Effector CD4-positive, alpha-beta T cell (primary cell): ENCODE measurements at regions not wholly inside any gene's neighbourhood (a gene's known extent, or its start where the extent isn't known, plus 50 kb on each side); places are given as distances from the start of the nearest gene placed in this dataset.

Source experiments
- DNase-seq: peaks from one replicate; pipeline ENCODE4 v3.0.0-alpha.2; 2020

DNA sequence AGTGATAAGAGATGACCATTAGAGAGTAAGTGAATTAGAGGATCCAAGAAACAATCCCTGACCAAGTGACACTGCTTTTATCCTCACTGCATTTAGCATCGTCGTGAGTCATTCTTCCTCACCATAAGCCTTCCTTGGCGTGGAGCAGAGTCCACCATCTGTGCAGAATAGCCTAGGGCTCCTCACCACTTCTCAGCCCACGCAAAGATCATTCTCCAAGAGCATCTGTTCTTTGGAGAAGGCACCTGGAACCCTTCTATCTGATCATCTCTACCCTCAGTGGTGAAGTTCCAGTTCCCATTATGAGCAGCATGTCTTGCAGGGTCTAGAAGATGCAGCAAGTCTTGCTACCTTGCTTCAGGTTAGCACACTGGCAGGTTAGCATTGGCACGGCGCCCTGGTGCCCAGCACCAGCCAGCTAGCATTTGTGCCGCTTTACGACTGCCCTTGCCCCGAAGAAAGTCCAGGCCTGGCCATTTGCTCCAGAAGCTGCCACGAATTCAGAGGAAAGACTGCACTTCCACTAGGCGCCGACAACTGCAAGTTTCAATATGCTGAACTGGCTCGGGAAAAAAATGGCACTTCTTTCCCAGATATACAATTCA lies 225.8 kb downstream of the TTC32 start:
- no peak for DNase-seq

DNA sequence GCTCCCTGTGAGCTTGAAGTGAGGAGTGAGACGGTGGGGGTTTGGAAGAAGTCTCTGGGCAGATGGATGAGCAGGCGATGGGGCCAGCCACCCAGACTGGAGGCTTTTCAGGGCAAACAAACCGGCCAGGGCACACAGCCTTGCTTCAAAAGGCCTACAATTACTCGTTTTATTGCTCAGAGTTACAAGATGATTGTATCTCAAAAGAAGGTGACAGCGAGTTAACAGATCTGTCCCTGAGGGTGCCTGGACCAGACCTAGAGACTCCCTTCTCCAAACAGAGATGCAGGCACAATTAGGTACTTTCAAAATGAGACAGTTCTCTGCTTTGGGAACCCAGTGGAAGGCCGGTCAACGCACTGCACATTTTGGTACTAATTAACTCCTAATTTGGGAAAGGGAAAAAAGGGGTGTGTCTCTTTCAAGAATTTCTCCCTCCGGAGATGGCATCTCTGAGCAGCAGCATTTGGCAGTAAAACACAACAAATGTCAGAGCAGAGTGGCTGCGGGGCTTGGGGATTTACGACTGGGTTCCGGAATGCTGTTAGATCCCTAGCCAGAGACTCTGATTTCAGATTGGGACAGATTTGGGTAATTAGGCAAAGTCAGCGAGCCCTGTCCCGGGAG lies 226.7 kb downstream of the TTC32 start:
- no peak for DNase-seq

DNA sequence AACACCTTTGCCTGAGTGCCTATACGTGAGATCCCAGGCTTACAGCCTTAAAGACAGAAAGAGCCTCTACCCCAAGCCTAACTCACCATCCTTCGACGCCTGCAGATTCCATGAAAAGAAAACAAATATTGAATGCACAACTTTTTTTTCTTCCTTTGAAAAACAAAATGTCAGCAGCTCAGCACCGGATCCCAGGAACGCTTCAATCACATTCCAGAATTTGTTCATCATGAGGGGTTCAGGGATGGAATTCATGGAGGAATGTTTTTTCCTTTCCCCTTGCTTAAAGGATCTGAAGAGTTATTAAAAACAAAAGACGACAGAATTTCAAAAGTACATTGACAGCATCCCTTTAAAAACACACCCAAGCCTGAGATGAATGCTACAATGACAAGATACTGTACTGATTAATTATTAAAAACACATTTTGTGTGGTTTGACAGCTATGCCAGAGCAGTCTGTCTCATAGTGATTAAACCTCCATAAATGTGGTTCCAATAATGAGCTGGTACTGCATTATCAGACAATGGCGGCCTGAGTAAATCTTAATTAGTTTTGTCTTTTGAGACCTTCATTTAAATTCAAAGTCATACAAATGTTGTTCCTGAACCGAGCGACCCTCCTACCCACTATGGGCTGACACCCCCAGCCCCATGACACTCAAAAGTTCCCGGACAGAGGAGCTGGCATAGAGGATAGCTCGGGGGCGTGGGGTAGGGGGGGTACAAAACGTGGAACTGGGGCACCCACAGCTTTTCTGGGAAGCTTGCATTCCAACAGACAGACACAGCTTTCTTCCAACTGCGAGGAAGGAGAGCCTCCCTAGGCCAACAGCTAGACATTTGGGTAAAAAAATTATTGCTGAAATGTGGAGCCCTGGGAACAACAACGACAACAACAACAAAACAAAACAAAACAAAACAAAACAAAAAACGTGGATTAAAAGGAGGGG lies 227.5 kb downstream of the TTC32 start:
- DNase-seq = no peak

DNA sequence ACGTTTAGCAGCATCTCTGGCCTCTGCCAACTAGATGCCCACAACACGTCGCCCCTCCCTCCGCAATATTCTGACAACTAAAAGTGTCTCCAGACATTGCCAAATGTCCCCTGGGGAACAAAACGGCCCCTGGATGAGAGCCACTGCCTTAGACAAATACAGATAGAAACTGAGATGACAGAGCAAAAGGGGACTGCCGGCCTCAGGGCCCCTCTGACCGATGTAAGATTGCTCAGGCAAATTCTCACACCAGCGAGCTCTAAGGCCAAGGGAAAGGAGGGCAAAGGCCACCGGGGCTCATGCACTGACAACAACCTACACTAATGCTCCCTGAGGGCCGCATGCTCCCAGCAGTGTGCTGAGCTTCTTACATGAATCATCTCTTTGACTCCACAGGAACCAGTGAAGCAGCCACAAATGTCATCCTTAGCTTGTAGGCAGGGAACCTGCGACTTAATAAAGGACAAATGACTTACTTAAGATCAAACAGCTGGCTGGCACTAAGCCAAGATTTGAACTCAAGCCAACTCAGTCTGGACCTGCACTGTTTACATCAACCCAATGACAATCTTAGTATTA lies 228.5 kb downstream of the TTC32 start:
- no peak for DNase-seq

DNA sequence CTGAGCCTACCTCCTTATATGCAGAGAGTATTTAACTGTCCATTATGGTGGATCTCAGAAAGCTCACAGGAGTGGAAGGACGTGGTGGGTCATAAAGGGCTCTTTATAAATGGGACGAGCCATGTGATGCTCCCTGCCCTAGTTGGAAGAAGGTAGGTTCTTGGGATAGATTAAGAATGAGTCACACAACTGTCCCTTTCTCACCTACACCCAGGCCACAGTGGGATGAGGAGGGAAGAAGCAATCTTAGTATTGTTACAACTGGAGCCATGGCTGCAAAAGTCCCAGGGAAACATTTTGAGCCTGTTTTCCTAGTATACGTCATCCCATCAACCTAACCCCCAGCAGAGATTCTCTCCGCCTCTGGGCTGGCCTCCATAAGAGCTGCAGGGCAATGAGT lies 229.9 kb downstream of the TTC32 start:
- DNase-seq = no peak

DNA sequence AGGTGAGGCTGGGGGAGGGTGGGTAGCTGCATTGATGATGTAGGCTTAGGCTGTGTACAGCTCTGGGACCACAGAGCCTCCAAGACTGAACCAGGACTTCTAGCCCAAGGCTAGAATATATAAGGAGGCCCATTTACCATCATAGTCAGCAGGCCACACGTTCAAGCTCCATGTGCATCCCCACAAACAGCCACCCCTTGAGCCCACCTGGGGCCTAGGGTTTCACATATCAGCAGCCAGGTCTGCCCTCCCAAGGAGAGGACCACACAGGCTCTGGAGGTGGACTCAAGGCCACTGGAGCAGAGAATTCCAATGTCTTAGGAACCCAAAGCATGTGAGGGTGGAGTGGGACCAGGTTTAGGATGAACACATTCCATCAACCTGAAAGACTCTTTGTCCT lies 230.5 kb downstream of the TTC32 start:
- no peak for DNase-seq

DNA sequence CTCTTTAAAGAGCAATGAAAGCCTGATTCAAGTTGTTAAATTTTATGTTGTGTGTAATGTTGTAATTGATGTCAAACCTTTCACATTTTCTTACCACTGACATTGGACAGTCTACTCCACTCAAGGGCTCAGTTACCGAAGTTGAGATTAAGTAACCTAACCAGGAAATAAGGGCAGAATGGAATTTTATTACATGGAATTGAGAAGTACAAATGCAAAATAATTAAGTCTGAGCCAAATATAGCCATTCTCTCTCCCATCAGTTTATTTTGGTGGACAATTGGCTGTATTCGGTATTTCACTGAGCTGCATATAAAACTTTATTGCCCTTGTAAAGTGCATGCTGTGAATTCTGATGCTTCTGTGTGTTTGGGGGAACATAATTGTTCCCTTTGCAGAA lies 231.5 kb downstream of the TTC32 start:
- DNase-seq = no peak

DNA sequence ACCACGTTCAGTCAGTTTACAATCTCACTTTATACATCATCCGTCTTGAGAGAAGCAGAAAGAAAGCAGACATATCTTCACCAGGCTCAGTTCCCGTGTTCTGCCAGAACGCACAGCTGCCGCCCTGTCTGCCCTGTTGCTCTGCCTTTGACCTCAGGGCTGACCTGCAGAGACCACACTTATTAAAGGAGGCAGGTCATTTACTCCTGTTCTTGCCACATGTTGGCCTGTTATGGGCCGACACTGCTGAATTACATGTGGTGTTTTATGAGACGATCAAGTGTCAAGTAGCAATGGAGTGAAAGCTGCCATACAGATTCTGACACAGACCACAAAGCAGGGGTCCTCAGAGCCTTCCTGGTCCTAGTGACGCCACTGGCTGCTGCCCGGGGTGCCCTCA lies 232.2 kb downstream of the TTC32 start:
- DNase-seq = no peak

DNA sequence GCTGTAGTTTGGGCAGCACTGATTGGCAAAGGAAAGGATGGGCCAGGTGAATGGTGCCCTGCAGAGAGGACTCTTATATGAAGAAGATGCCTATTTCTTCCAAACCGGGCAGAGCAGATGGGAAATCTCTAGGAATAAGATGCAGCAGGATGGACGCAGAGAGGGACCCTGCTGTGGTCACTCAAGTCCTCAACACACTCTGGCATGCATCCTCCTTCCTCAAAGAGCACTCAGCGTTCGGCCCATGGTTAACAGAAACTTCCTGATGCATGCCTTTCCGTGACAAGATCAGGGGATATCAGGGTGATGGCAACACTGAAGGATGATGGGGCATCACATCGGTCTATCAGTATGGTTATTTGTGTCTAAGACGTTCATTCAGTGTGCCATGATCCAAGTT lies 232.7 kb downstream of the TTC32 start:
- DNase-seq = no peak

DNA sequence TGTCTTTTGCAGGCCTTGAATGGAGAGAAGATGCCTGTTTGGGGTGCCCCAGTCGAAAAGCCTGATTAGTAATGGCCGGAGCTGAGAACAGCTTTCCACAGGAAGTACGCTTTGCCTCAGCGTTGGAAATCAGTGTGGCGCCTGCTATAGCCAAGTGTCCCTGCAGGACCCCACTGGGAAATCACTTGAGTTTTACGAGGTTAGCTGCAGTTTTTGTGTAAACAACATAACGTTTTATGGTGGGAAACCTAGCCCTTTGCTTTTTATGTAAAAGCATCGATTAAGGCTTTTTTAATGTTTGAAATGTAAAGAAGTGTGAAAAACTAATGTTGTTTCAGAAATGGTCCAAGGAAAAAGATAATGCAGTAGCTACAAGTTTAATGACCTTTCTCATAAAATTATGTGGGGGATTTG lies 234.2 kb downstream of the TTC32 start:
- no peak for DNase-seq

DNA sequence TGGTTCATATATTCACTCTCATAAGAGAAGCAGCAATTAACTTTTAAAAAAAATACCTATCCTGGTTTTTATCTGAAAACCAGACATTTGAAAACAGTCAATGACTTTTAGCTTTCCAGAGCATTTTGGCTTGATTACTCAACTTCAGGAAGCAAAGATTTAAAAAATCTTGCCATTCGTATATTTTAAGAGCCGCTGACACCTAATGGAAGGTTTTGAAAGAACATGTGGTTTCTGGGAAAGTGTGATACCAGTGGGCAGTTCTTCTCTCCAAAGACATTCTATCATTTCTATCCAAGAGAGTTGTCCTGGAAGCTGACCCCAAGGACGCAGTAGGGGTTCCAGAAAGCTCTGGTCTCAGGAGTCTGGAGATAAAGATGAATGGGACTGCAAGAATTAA lies 234.7 kb downstream of the TTC32 start:
- DNase-seq = no peak

DNA sequence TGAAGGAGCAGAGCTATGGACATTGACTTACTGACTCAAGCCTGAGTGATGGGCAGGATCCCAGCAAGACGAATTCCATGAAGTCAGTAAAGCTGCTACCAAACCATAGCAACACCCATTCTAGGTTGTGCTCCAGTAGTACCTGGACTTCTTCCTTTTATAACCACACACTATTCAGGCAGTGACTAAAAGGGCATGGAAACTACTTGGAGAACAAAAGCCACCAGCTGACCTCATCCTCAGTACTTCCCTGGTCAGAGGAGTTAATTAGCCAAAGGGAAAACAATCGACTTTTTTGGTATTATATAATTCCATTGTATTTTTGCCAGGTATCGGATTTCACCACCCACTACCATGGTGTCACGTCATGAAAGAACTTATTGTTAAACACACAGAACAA lies 237.1 kb downstream of the TTC32 start:
- DNase-seq = no peak

DNA sequence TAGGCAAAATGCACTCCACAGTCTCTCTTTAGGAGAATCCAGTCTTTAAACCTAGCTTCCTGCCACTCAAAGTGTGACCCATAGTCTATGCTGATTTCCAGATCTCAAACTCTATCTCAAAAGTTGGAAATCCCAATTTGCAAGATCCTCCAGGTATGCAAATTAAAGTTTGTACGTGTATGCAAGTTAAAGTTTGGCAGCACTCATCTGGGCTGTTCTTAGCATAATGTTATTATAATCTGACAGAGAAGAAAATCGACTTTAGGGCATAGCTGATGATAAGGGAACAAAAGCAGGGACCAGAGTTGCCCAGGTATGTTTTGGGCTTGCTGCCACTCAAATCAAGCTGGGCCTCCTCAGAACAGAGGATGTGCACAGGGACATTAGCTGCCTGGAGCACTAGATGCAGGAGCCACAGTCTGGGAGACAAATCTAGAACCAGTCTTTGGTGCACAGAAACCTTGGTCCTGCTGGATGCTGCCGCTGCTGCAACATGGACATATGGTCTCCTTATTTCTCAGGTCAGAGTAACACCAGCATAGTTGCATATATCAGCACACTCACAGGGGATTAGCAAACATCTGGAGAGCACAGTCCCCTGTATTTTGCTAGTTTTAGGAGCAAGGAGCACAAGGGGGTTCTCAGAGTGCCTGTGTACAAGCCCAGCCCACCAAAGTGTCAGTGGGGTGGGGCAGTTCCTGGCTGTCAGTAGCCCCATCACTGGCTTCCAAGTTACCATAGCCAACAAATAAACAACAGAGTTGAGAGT lies 242.6 kb downstream of the TTC32 start:
- DNase-seq = no peak

DNA sequence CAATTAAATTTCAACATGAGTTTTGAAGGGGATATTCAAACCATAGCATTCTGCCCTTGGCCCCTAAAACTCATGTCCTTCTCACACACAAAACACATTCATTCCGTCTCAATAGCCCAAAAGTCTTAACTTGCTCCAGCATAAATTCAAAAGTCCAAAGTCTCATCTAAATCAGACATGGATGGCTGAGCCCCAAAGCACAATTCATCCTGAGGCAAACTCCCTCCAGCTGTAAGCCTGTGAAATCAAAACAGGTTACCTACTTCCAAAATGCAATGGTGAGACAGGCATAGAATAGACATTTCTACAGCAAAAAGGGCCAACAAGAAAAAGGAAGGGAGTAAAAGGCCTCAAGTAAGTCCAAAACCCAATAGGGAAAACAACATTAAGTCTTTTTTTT lies 245.8 kb downstream of the TTC32 start:
- no peak for DNase-seq

DNA sequence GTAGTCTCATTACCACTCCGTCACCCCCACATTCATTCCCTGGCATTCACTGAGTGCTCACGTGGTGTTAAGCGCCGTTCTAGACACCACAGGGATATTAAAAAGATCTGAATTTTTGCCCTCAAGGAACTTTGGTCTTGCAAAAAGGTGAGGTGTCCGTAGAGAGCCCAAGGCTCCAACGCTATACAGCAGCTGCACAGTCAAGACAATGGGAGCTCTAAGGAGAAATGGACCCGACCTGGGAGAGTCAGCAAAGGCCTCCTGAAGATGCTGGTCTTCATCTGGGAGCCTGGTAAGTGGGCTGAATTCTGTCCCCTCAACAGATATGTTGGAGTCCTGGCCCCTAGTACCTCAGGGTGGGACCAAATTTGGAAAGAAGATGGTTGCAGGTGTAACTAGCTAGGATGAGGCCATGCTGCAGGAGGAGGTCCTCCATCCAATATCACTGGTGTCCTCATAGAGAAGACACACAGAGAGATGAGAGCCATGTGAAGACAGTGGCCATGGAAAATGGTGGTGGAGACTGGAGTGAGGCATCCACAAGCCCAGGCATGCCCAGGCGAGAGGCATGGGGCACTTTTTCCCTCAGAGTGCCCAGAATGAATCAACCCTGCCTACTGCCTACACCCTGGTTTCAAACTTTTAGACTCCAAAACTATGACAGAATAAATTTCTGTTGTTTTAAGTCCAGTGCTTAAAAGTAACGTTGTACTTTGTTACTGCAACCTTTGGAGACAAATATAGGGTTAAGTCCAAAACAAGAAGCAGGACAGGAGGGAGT lies 247.3 kb downstream of the TTC32 start:
- no peak for DNase-seq

DNA sequence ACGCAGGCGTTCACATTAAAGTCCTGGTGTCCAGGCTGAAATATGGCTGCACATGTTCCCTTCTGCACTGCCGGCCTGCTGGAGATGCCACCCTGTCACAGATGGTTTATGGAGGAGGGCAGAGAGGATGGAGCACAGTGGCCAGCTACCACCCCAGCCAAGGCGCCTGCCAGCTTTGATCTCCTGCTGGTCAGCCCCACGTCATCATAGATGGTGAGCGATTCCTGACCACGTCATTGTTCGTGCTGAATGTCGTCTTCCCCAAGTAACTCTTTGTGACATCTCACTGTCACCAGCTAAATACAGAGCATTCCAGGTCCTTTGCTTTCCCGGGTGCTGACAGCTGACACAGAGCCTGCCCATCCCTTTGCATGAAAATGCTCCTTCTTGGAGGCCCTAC lies 248.3 kb downstream of the TTC32 start:
- no peak for DNase-seq

DNA sequence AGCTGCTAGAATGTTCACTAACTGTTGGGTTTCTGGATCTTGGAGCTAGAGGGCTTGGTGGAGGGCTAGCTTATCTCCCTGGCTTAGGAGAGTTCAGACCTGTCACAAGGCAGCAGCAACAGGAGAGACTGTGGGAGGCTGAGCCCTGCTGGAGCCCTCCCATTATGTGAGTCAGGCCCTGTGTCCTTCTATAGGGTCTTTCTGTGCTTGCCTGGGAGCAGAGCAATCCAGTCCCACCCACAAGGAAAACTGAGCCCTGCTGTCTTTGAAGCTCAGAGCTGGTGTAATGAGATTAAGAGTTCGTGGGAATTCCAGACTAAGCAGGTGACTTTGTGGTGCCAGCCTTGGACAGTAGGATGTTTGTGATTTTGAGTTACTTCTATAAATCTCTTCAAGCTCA lies 249.0 kb downstream of the TTC32 start:
- no peak for DNase-seq

DNA sequence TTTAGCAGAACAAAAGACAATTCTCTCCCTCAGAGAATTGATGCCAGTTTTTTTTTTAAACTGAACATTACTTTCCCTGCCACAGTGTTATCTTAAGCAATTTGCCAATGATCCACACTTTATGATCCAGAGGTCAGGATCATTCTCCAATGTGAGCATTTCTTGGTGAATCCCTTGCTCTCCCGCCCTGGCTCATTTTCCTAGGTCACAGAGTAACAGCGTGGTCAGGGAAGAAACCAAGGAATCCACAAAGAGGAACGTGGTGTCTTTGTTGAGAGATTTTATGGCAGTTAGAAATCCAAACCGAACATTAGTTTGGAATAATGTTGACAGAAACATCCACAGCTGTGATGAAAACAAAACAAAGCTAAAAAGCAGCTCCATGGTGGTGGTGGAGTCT lies 250.3 kb downstream of the TTC32 start:
- no peak for DNase-seq

DNA sequence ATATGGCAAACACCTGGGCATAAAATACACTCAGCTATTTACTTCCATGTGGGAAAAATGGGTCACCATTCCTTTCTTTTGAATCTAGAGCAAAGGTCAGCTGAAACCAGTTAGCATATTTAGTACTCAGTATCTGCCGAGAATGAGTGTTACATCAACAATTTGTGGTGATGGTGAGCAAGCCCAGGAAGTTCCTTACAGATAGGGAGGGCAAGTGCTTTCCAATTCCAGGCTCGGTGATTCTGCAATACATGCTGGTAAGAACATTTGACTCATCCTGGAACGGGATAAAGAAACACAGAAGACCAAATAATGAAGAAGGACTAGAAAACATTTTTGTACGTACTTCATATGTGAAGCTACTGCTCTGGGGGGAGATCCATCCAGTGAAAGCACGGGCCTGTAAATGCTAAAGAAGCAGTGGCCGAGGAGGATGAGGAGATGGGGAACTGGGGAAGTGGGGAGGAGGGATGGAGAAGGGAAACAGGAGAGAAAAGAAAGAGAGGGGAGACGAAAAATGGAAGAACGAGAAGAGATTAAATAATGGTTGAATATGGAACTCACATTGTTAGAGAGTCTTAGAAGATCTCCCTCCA lies 251.9 kb downstream of the TTC32 start:
- no peak for DNase-seq

DNA sequence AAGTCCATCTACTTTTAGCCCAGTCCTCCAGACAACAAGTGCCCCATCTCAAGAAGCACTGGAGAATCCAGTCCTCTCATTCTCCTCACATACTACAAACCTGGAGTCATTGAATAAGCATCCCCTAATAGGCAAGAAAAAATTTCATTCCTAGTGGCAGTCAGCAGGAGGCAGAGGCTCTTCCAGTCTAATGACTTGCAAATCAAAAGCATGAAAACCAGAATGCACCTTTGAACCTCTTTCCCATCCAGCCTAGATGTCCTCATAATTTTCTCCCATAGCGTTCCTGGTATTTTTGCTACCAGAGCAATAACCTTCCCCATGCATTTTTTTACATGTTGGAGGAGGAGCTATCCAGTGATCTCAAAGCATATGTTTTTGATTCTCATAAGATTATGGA lies 252.6 kb downstream of the TTC32 start:
- no peak for DNase-seq

DNA sequence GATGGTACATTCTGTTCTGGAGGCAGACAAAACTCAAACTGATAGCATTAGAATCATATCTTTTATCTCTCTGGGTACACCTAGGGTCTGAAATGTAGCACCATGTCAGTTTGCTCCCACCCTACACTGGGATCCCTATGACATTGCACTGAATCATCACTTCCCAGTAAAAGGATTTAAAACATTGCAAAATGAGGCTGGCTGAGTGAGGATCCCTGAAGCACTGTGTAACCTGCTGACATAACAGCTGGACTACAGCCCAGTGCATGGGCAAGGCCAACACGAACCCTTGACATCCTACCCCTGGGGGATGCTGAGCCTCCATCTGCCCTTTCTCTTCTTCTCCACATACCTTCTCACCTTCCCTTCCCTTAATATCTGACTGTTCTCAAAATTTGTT lies 253.2 kb downstream of the TTC32 start:
- no peak for DNase-seq

DNA sequence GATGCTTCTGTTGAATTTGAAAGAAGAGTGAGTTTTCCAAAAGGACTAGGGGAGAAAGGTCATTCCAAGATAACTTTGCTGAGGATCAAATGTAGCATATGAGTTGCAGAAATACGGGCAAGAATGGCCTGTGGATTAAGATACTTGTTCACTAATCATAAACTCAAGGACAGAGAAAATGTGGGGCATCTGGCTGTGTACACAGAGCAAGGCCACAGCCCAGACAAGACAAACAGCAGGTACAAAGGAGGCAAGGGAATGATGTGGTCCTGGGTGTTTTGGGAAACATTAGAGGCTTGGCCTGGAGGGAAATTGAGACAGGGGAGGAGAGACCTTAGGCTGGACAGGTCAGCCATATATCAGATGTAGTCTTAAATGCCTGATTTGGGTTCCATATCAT lies 254.8 kb downstream of the TTC32 start:
- no peak for DNase-seq
